Activated CD4-positive, alpha-beta T cell treated with anti-CD3 and anti-CD28 coated beads, Interleukin-2, amount 50 U/mL, for 4 hours (primary cell): ENCODE measurements at regions not wholly inside any gene's neighbourhood (a gene's known extent, or its start where the extent isn't known, plus 50 kb on each side); places are given as distances from the start of the nearest gene placed in this dataset.
"Not testable (repeated sequence)": the region's sequence is repeated elsewhere in the genome, so short reads cannot be mapped to it uniquely, and the experiment has no call there.

Source experiments
- DNase-seq, 2 experiments: peaks; one replicate each; pipeline ENCODE4 v3.0.0-alpha.2; 2020

GRCh38 chr5:154702477-154702876 lies 52.7 kb upstream of the LARP1 start:
- no peak for DNase-seq

GRCh38 chr5:154701725-154702124 lies 53.5 kb upstream of the LARP1 start:
- DNase-seq, result not testable (repeated sequence)

- DNase-seq, result no peak
Measured at GRCh38 chr5:154701181-154701580, 54.0 kb upstream of the LARP1 start.

GRCh38 chr5:154700289-154700928 lies 54.8 kb upstream of the LARP1 start:
- not testable (repeated sequence) for DNase-seq

GRCh38 chr5:154698763-154699162 lies 56.4 kb upstream of the LARP1 start:
- DNase-seq, result no peak

- no peak for DNase-seq
Measured at GRCh38 chr5:154697371-154697770, 57.8 kb upstream of the LARP1 start.

GRCh38 chr5:154696891-154697290 lies 58.3 kb upstream of the LARP1 start:
- no peak for DNase-seq

GRCh38 chr5:154694159-154694558 lies 61.0 kb upstream of the LARP1 start:
- DNase-seq, result no peak

GRCh38 chr5:154690488-154690887 lies 64.7 kb upstream of the LARP1 start:
- no peak for DNase-seq

- no peak for DNase-seq
Measured at GRCh38 chr5:154686490-154686889, 68.7 kb upstream of the LARP1 start.

GRCh38 chr5:154683101-154683880 lies 71.9 kb upstream of the LARP1 start:
- DNase-seq, result no peak

GRCh38 chr5:154679501-154679900 lies 75.7 kb upstream of the LARP1 start:
- no peak for DNase-seq

- no peak for DNase-seq
Measured at GRCh38 chr5:154677921-154678320, 77.3 kb upstream of the LARP1 start.

- DNase-seq, result no peak
Measured at GRCh38 chr5:154676508-154676907, 78.7 kb upstream of the LARP1 start.

- DNase-seq, result no peak
Measured at GRCh38 chr5:154674029-154674428, 81.1 kb upstream of the LARP1 start.

GRCh38 chr5:154673506-154673905 lies 81.7 kb upstream of the LARP1 start:
- DNase-seq, result no peak

- not testable (repeated sequence) for DNase-seq
Measured at GRCh38 chr5:154669913-154670312, 85.3 kb upstream of the LARP1 start.

- DNase-seq, result no peak
Measured at GRCh38 chr5:154669402-154669801, 85.8 kb upstream of the LARP1 start.

- DNase-seq, result no peak
Measured at GRCh38 chr5:154664869-154665268, 90.3 kb upstream of the LARP1 start.

GRCh38 chr5:154663424-154663823 lies 91.8 kb upstream of the LARP1 start:
- no peak for DNase-seq

GRCh38 chr5:154654486-154655371 lies 100.4 kb upstream of the LARP1 start:
- no peak for DNase-seq

- DNase-seq, result no peak
Measured at GRCh38 chr5:154653764-154654485, 101.3 kb upstream of the LARP1 start.

- no peak for DNase-seq
Measured at GRCh38 chr5:154653418-154653763, 101.8 kb upstream of the LARP1 start.
